Immature natural killer cell (primary cell): ENCODE measurements at regions not wholly inside any gene's neighbourhood (a gene's known extent, or its start where the extent isn't known, plus 50 kb on each side); places are given as distances from the start of the nearest gene placed in this dataset.

Experiments used
- DNase-seq, 3 donors: peaks; one replicate each; pipeline ENCODE4 v3.0.0; 2022; ENCODE audit warnings: mixed read lengths in 1 of 3
- H3K27ac Mint-ChIP-seq, 6 donors: one replicate each; pipeline ENCODE4 v1.8.0; 2020; ENCODE audit warnings: mixed read lengths in 6 of 6, mild to moderate bottlenecking in 5 of 6, inconsistent platforms in 4 of 6, moderate library complexity in 3 of 6
- H3K27me3 Mint-ChIP-seq, 3 donors: one replicate each; pipeline ENCODE4 v1.8.0; 2020 to 2021; ENCODE audit warnings: low read depth in 3 of 3, mild to moderate bottlenecking in 3 of 3, mixed read lengths in 3 of 3, moderate library complexity in 3 of 3, inconsistent platforms in 1 of 3
- H3K36me3 Mint-ChIP-seq, 3 donors: one replicate each; pipeline ENCODE4 v1.8.0; 2020; ENCODE audit warnings: mixed read lengths in 3 of 3, inconsistent platforms in 2 of 3, mild to moderate bottlenecking in 2 of 3
- H3K4me1 Mint-ChIP-seq, 2 donors: one replicate each; pipeline ENCODE4 v1.8.0; 2020; ENCODE audit warnings: inconsistent platforms in 2 of 2, mild to moderate bottlenecking in 2 of 2, mixed read lengths in 2 of 2, moderate library complexity in 1 of 2
- H3K4me3 Mint-ChIP-seq, 5 donors: one replicate each; pipeline ENCODE4 v1.8.0; 2020; ENCODE audit warnings: mild to moderate bottlenecking in 5 of 5, mixed read lengths in 5 of 5, inconsistent platforms in 3 of 5, moderate library complexity in 3 of 5
- H3K9me3 Mint-ChIP-seq, 6 donors: one replicate each; pipeline ENCODE4 v1.8.0; 2020; ENCODE audit warnings: mild to moderate bottlenecking in 6 of 6, mixed read lengths in 6 of 6, inconsistent platforms in 4 of 6, moderate library complexity in 3 of 6

- DNase-seq = no peak
- Mint-ChIP-seq H3K9me3 (peaks cover 0 to 3% (median 0%) of the 10 kb centered on the region in 6 donors), H3K4me3 (no peak overlapping the region), H3K36me3 (no peaks in the 10 kb centered on the region), H3K4me1 (peaks cover 5 to 12% of the 10 kb centered on the region in 2 donors), H3K27me3 (peaks cover 2 to 6% (median 5%) of the 10 kb centered on the region in 3 donors), H3K27ac (no peak overlapping the region)
Measured at GRCh38 chr4:11299016-11299415, 129.7 kb downstream of the HS3ST1 start.

GRCh38 chr4:11298451-11298850, 130.2 kb downstream of the HS3ST1 start:
- Mint-ChIP-seq H3K27me3 (peaks cover 0 to 6% (median 5%) of the 10 kb centered on the region in 3 donors), H3K4me1 (peaks cover 5 to 12% of the 10 kb centered on the region in 2 donors), H3K27ac (no peak overlapping the region), H3K36me3 (no peaks in the 10 kb centered on the region), H3K4me3 (no peak overlapping the region), H3K9me3 (peaks cover 0 to under 1% (median 0%) of the 10 kb centered on the region in 6 donors)
- DNase-seq = no peak

GRCh38 chr4:11297627-11298026, 131.1 kb downstream of the HS3ST1 start:
- Mint-ChIP-seq H3K4me1 (peaks cover 5 to 12% of the 10 kb centered on the region in 2 donors), H3K36me3 (no peaks in the 10 kb centered on the region), H3K27me3 (peaks cover 0 to 6% (median 5%) of the 10 kb centered on the region in 3 donors), H3K9me3 (no peaks in the 10 kb centered on the region), H3K4me3 (no peak overlapping the region), H3K27ac (no peak overlapping the region)
- DNase-seq = no peak

- DNase-seq = no peak
- no peaks in the 10 kb centered on the region for H3K9me3 Mint-ChIP-seq
- no peak overlapping the region for H3K27ac Mint-ChIP-seq
- H3K4me3 Mint-ChIP-seq = no peak overlapping the region
- H3K4me1 Mint-ChIP-seq = peaks cover 5 to 12% of the 10 kb centered on the region in 2 donors
- no peaks in the 10 kb centered on the region for H3K36me3 Mint-ChIP-seq
- H3K27me3 Mint-ChIP-seq = peaks cover 0 to 6% (median 5%) of the 10 kb centered on the region in 3 donors
Measured at GRCh38 chr4:11297201-11297600, 131.5 kb downstream of the HS3ST1 start.

- no peaks in the 10 kb centered on the region for H3K9me3 Mint-ChIP-seq
- no peaks in the 10 kb centered on the region for H3K36me3 Mint-ChIP-seq
- H3K27ac Mint-ChIP-seq = no peak overlapping the region
- H3K27me3 Mint-ChIP-seq = peaks cover 0 to 4% (median 0%) of the 10 kb centered on the region in 3 donors
- no peak for DNase-seq
- H3K4me1 Mint-ChIP-seq = peaks cover 5 to 12% of the 10 kb centered on the region in 2 donors
- H3K4me3 Mint-ChIP-seq = no peak overlapping the region
Measured at GRCh38 chr4:11293866-11294265, 134.8 kb downstream of the HS3ST1 start.

GRCh38 chr4:11287055-11287454, 141.6 kb downstream of the HS3ST1 start:
- H3K4me3 Mint-ChIP-seq = no peak overlapping the region
- H3K27ac Mint-ChIP-seq = peak overlapping the region in 1 of 6 donors; percentile 26
- H3K27me3 Mint-ChIP-seq = peaks cover 0 to 3% (median 1%) of the 10 kb centered on the region in 3 donors
- peaks cover 4 to 10% of the 10 kb centered on the region in 2 donors for H3K4me1 Mint-ChIP-seq
- H3K9me3 Mint-ChIP-seq = peaks cover 0 to 5% (median 0%) of the 10 kb centered on the region in 6 donors
- H3K36me3 Mint-ChIP-seq = no peaks in the 10 kb centered on the region
- DNase-seq = no peak

- H3K4me3 Mint-ChIP-seq = no peak overlapping the region
- DNase-seq = no peak
- H3K9me3 Mint-ChIP-seq = peaks cover 0 to 5% (median 0%) of the 10 kb centered on the region in 6 donors
- H3K27ac Mint-ChIP-seq = no peak overlapping the region
- H3K27me3 Mint-ChIP-seq = peaks cover 0 to 3% (median 0%) of the 10 kb centered on the region in 3 donors
- H3K36me3 Mint-ChIP-seq = no peaks in the 10 kb centered on the region
- peaks cover 4 to 10% of the 10 kb centered on the region in 2 donors for H3K4me1 Mint-ChIP-seq
Measured at GRCh38 chr4:11286533-11286932, 142.2 kb downstream of the HS3ST1 start.

GRCh38 chr4:11281720-11282119, 147.0 kb downstream of the HS3ST1 start:
- Mint-ChIP-seq H3K27ac (no peak overlapping the region), H3K9me3 (peaks cover 0 to 5% (median 3%) of the 10 kb centered on the region in 6 donors)

GRCh38 chr4:11271263-11271662, 157.4 kb downstream of the HS3ST1 start:
- H3K27ac Mint-ChIP-seq = no peak overlapping the region

More at GRCh38 chr4:11281720-11282119, 147.0 kb downstream of the HS3ST1 start:
- no peak for DNase-seq
- Mint-ChIP-seq H3K27me3 (peaks cover 0 to 3% (median 1%) of the 10 kb centered on the region in 3 donors), H3K36me3 (no peaks in the 10 kb centered on the region), H3K4me3 (no peak overlapping the region), H3K4me1 (peaks cover 17 to 24% of the 10 kb centered on the region in 2 donors)

GRCh38 chr4:11268149-11268548, 160.5 kb downstream of the HS3ST1 start:
- peaks cover 0 to 9% (median 1%) of the 10 kb centered on the region in 3 donors for H3K27me3 Mint-ChIP-seq

More at GRCh38 chr4:11271263-11271662, 157.4 kb downstream of the HS3ST1 start:
- no peak for DNase-seq
- no peaks in the 10 kb centered on the region for H3K36me3 Mint-ChIP-seq
- H3K4me3 Mint-ChIP-seq = no peak overlapping the region
- peaks cover 0 to 6% (median 0%) of the 10 kb centered on the region in 6 donors for H3K9me3 Mint-ChIP-seq
- H3K4me1 Mint-ChIP-seq = no peaks in the 10 kb centered on the region
- peaks cover 0 to 2% (median 1%) of the 10 kb centered on the region in 3 donors for H3K27me3 Mint-ChIP-seq

GRCh38 chr4:11264841-11265240, 163.9 kb downstream of the HS3ST1 start:
- Mint-ChIP-seq H3K9me3 (peaks cover 0 to 11% (median 0%) of the 10 kb centered on the region in 6 donors), H3K27me3 (peaks cover 0 to 12% (median 1%) of the 10 kb centered on the region in 3 donors), H3K4me1 (no peaks in the 10 kb centered on the region), H3K36me3 (no peaks in the 10 kb centered on the region), H3K4me3 (no peak overlapping the region), H3K27ac (no peak overlapping the region)
- no peak for DNase-seq

More at GRCh38 chr4:11268149-11268548, 160.5 kb downstream of the HS3ST1 start:
- peaks cover 0 to 10% (median 0%) of the 10 kb centered on the region in 6 donors for H3K9me3 Mint-ChIP-seq
- H3K4me3 Mint-ChIP-seq = no peak overlapping the region
- no peaks in the 10 kb centered on the region for H3K4me1 Mint-ChIP-seq
- H3K27ac Mint-ChIP-seq = no peak overlapping the region
- DNase-seq = no peak
- no peaks in the 10 kb centered on the region for H3K36me3 Mint-ChIP-seq

GRCh38 chr4:11264346-11264745, 164.3 kb downstream of the HS3ST1 start:
- no peak overlapping the region for H3K4me3 Mint-ChIP-seq
- H3K4me1 Mint-ChIP-seq = no peaks in the 10 kb centered on the region
- H3K36me3 Mint-ChIP-seq = no peaks in the 10 kb centered on the region
- no peak for DNase-seq
- peaks cover 0 to 8% (median 0%) of the 10 kb centered on the region in 6 donors for H3K9me3 Mint-ChIP-seq
- no peak overlapping the region for H3K27ac Mint-ChIP-seq
- peaks cover 0 to 12% (median 1%) of the 10 kb centered on the region in 3 donors for H3K27me3 Mint-ChIP-seq

GRCh38 chr4:11263208-11263607, 165.5 kb downstream of the HS3ST1 start:
- H3K4me3 Mint-ChIP-seq = no peak overlapping the region
- DNase-seq = no peak
- no peaks in the 10 kb centered on the region for H3K36me3 Mint-ChIP-seq
- no peaks in the 10 kb centered on the region for H3K4me1 Mint-ChIP-seq
- no peak overlapping the region for H3K27ac Mint-ChIP-seq
- peaks cover 0 to 9% (median 2%) of the 10 kb centered on the region in 3 donors for H3K27me3 Mint-ChIP-seq
- H3K9me3 Mint-ChIP-seq = peaks cover 0 to 9% (median 0%) of the 10 kb centered on the region in 6 donors

- H3K4me1 Mint-ChIP-seq = no peaks in the 10 kb centered on the region
- no peak for DNase-seq
- peaks cover 0 to 8% (median 0%) of the 10 kb centered on the region in 6 donors for H3K9me3 Mint-ChIP-seq
- H3K36me3 Mint-ChIP-seq = no peaks in the 10 kb centered on the region
- H3K27me3 Mint-ChIP-seq = peaks cover 0 to 9% (median 1%) of the 10 kb centered on the region in 3 donors
- no peak overlapping the region for H3K27ac Mint-ChIP-seq
- H3K4me3 Mint-ChIP-seq = no peak overlapping the region
Measured at GRCh38 chr4:11261066-11261850, 167.4 kb downstream of the HS3ST1 start.
